ENCODE measurements at regions not wholly inside any gene's neighbourhood (a gene's known extent, or its start where the extent isn't known, plus 50 kb on each side); places are given as distances from the start of the nearest gene placed in this dataset.

GRCh38 chr5:98454904-98455303 lies 318.6 kb upstream of the RGMB start:
- Histone ChIP-seq H3K79me2 (ENCODE audit: insufficient read depth, low read length) (no peaks in the 10 kb centered on the region), H3K36me3 (replicated peaks in 1 of 2; ENCODE audit: control insufficient read depth in 1 of 2, insufficient read depth in 2 of 2, low read length in 2 of 2) (no peaks in the 10 kb centered on the region), H3K4me2 (replicated peaks; ENCODE audit: extremely low read depth, low read length, poor library complexity, severe bottlenecking) (no peak overlapping the region), H4K20me1 (ENCODE audit: insufficient read depth, low read length) (no peaks in the 10 kb centered on the region), H3K9ac (ENCODE audit: insufficient read depth, low read length, poor library complexity, severe bottlenecking) (no peak overlapping the region), H3K27me3 (ENCODE audit: control insufficient read depth in 2 of 2, insufficient read depth in 2 of 2, low read length in 2 of 2) (no peaks in the 10 kb centered on the region), H2AFZ (ENCODE audit: insufficient read depth, low read depth, low read length, poor library complexity, severe bottlenecking) (no peak overlapping the region), H3K4me3 (replicated peaks in 1 of 3; ENCODE audit: low read depth in 2 of 3, low read length in 3 of 3) (no peak overlapping the region), H3K4me1 (ENCODE audit: control insufficient read depth in 1 of 2, insufficient read depth in 2 of 2, low read length in 2 of 2) (no peaks in the 10 kb centered on the region), H3K9me3 (replicated peaks in 1 of 2; ENCODE audit: control insufficient read depth in 1 of 2, insufficient read depth in 1 of 2, low read length in 2 of 2) (no peaks in the 10 kb centered on the region), H3K27ac (ENCODE audit: low read depth in 1 of 2, low read length in 2 of 2) (no peak overlapping the region)
- Mint-ChIP-seq H3K4me3 (no peak overlapping the region), H3K27ac (no peak overlapping the region), H3K36me3 (no peaks in the 10 kb centered on the region), H3K4me1 (no peaks in the 10 kb centered on the region), H3K27me3 (ENCODE audit: low read depth in 3 of 3) (no peaks in the 10 kb centered on the region), H3K9me3 (peaks cover 0 to 3% (median 0%) of the 10 kb centered on the region in 7 donors)
- WGBS (ENCODE audit: insufficient coverage): no CpG with 5 or more reads among the region's 4 CpGs
- no peak for DNase-seq
- intact Hi-C loops (cut with micrococcal nuclease): no loop called here
- TF ChIP-seq CTCF (IDR thresholded peaks at IDR 0.05): no peak

- no peak overlapping the region for H2AFZ ChIP-seq (ENCODE audit: insufficient read depth, low read depth, low read length, poor library complexity, severe bottlenecking)
- intact Hi-C loops (cut with micrococcal nuclease): no loop called here
- no peak overlapping the region for H3K9ac ChIP-seq (ENCODE audit: insufficient read depth, low read length, poor library complexity, severe bottlenecking)
- H3K79me2 ChIP-seq (ENCODE audit: insufficient read depth, low read length): no peaks in the 10 kb centered on the region
- no peaks in the 10 kb centered on the region for H3K27me3 ChIP-seq (ENCODE audit: control insufficient read depth in 2 of 2, insufficient read depth in 2 of 2, low read length in 2 of 2)
- no peaks in the 10 kb centered on the region for H3K36me3 Mint-ChIP-seq
- H3K9me3 ChIP-seq (replicated peaks in 1 of 2; ENCODE audit: control insufficient read depth in 1 of 2, insufficient read depth in 1 of 2, low read length in 2 of 2): no peaks in the 10 kb centered on the region
- no peak for DNase-seq
- H3K4me1 Mint-ChIP-seq: no peaks in the 10 kb centered on the region
- no peak overlapping the region for H3K27ac Mint-ChIP-seq
- H3K9me3 Mint-ChIP-seq: peaks cover 0 to 3% (median 0%) of the 10 kb centered on the region in 7 donors
- no peaks in the 10 kb centered on the region for H3K27me3 Mint-ChIP-seq (ENCODE audit: low read depth in 3 of 3)
- WGBS (ENCODE audit: insufficient coverage): no CpG with 5 or more reads among the region's 3 CpGs
- H3K4me1 ChIP-seq (ENCODE audit: control insufficient read depth in 1 of 2, insufficient read depth in 2 of 2, low read length in 2 of 2): no peaks in the 10 kb centered on the region
- H3K4me2 ChIP-seq (replicated peaks; ENCODE audit: extremely low read depth, low read length, poor library complexity, severe bottlenecking): no peak overlapping the region
- no peak overlapping the region for H3K4me3 Mint-ChIP-seq
- no peaks in the 10 kb centered on the region for H3K36me3 ChIP-seq (replicated peaks in 1 of 2; ENCODE audit: control insufficient read depth in 1 of 2, insufficient read depth in 2 of 2, low read length in 2 of 2)
- H3K4me3 ChIP-seq (replicated peaks in 1 of 3; ENCODE audit: low read depth in 2 of 3, low read length in 3 of 3): no peak overlapping the region
- no peak for TF ChIP-seq CTCF (IDR thresholded peaks at IDR 0.05)
- no peak overlapping the region for H3K27ac ChIP-seq (ENCODE audit: low read depth in 1 of 2, low read length in 2 of 2)
- H4K20me1 ChIP-seq (ENCODE audit: insufficient read depth, low read length): no peaks in the 10 kb centered on the region
These were observed 317.8 kb upstream of the RGMB start for GRCh38 chr5:98455665-98456064.
